Kidney (tissue), 13 donors: ENCODE measurements at regions not wholly inside any gene's neighbourhood (a gene's known extent, or its start where the extent isn't known, plus 50 kb on each side); places are given as distances from the start of the nearest gene placed in this dataset.

Experiments used
- DNase-seq, 5 donors: peaks; one replicate each; pipeline ENCODE4 v3.0.0-alpha.2; 2013 to 2020
- FAIRE-seq: peaks from 2 replicates; lab custom pipeline; 2012; peaks lifted over from hg19 to GRCh38; lab: Jason Lieb, UNC
- H3K27ac ChIP-seq, 2 donors: one replicate each; pipeline ENCODE4 v1.7.0; 2013; ENCODE audit warnings: low read depth in 2 of 2, low read length in 2 of 2, inconsistent platforms in 1 of 2
- H3K27me3 ChIP-seq: one replicate; pipeline ENCODE4 v1.7.1; 2013; ENCODE audit warnings: low read length, inconsistent platforms; ENCODE audit not compliant: control insufficient read depth, insufficient read depth
- H3K36me3 ChIP-seq, 3 donors: one replicate each; pipeline versions ENCODE4 v1.7.0 to v1.7.1; 2013; ENCODE audit warnings: low read length in 3 of 3, control low read depth in 1 of 3, inconsistent platforms in 1 of 3; ENCODE audit not compliant: insufficient read depth in 3 of 3, control insufficient read depth in 2 of 3
- H3K4me1 ChIP-seq, 3 donors: one replicate each; pipeline versions ENCODE4 v1.7.0 to v1.7.1; 2013; ENCODE audit warnings: low read length in 3 of 3, inconsistent platforms in 1 of 3, low read depth in 1 of 3; ENCODE audit not compliant: control insufficient read depth in 2 of 3, insufficient read depth in 2 of 3
- H3K4me3 ChIP-seq, 3 donors: one replicate each; pipeline versions ENCODE4 v1.7.0 to v1.8.1; 2013; ENCODE audit warnings: low read length in 3 of 3, control low read depth in 1 of 3, inconsistent platforms in 1 of 3
- H3K9ac ChIP-seq, 3 donors: one replicate each; pipeline versions ENCODE4 v1.7.0 to v1.7.1; 2013; ENCODE audit warnings: low read length in 3 of 3, control low read depth in 1 of 3, inconsistent platforms in 1 of 3
- H3K9me3 ChIP-seq, 3 donors: one replicate each; pipeline versions ENCODE4 v1.7.0 to v1.7.1; 2013; ENCODE audit warnings: low read length in 3 of 3, control low read depth in 1 of 3, inconsistent platforms in 1 of 3; ENCODE audit not compliant: control insufficient read depth in 2 of 3, insufficient read depth in 1 of 3
- CTCF ChIP-seq: IDR thresholded peaks from 3 replicates; pipeline ENCODE4 v1.5.1; 2012; ENCODE audit warnings: mild to moderate bottlenecking, moderate library complexity, borderline replicate concordance; ENCODE audit not compliant: insufficient read depth; ENCODE audit errors: extremely low read depth
- intact Hi-C: fragments of 100-400 bp; cut with DNase I; formaldehyde crosslinking; loops from one replicate; pipeline ENCODE4 v1.11.1; 2022
- donor health status: control.
- donor health status: control.
- donor health status: control.
- donor health status: control.
- donor health status: control.
- donor health status: DM: yes; HTN: yes; CAD: no.
- donor health status: Normal renal cell carcinoma (clear cell type).

GRCh38 chrX:104430742-104431119 is 135.3 kb upstream of the IL1RAPL2 start:
- Histone ChIP-seq H3K27me3 (peaks cover 2% of the 10 kb centered on the region), H3K9me3 (no peaks in the 10 kb centered on the region), H3K4me1 (no peaks in the 10 kb centered on the region), H3K27ac (no peak overlapping the region), H3K4me3 (no peak overlapping the region), H3K9ac (no peak overlapping the region), H3K36me3 (no peaks in the 10 kb centered on the region)
- TF ChIP-seq CTCF = no peak
- FAIRE-seq (no peak), DNase-seq (peak in 1 of 5 donors; percentile 5)
- intact Hi-C loops = no loop called here

- no peak for TF ChIP-seq CTCF
- intact Hi-C loops = no loop called here
Observed at GRCh38 chrX:104430072-104430741, 135.8 kb upstream of the IL1RAPL2 start.

DNA sequence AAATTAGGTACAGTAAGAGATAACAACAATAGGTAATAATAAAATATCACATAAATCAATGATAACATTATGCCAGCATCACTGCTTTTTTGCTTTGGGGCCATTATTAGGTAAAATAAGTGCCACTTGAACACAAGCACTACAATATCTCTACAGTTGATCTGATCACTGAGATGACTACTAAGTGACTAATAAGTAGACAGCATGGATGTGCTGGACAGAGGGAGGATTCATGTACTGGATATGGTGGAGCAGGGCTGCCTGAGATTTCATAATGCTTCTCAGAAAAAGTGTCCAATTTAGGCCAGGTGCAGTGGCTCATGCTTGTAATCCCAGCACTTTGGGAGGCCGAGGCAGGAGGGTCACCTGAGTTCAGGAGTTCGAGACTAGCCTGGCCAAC is 137.8 kb upstream of the IL1RAPL2 start:
- TF ChIP-seq CTCF = no peak
- no peak for FAIRE-seq
- H3K9me3 ChIP-seq = no peaks in the 10 kb centered on the region
- H3K27me3 ChIP-seq = peaks cover 2% of the 10 kb centered on the region
- H3K4me1 ChIP-seq = no peaks in the 10 kb centered on the region
- no peak overlapping the region for H3K4me3 ChIP-seq
- no peaks in the 10 kb centered on the region for H3K36me3 ChIP-seq
- intact Hi-C loops = no loop called here
- no peak overlapping the region for H3K9ac ChIP-seq
- no peak overlapping the region for H3K27ac ChIP-seq
- no peak for DNase-seq

More at GRCh38 chrX:104430072-104430741, 135.8 kb upstream of the IL1RAPL2 start:
- Histone ChIP-seq H3K9me3 (no peaks in the 10 kb centered on the region), H3K27ac (no peak overlapping the region), H3K4me1 (no peaks in the 10 kb centered on the region), H3K4me3 (no peak overlapping the region), H3K9ac (no peak overlapping the region), H3K27me3 (peaks cover 2% of the 10 kb centered on the region), H3K36me3 (no peaks in the 10 kb centered on the region)
- DNase-seq (no peak), FAIRE-seq (no peak)

- Histone ChIP-seq H3K4me3 (no peak overlapping the region), H3K9ac (no peak overlapping the region), H3K9me3 (no peaks in the 10 kb centered on the region), H3K27me3 (peaks cover 2% of the 10 kb centered on the region), H3K27ac (no peak overlapping the region), H3K36me3 (no peaks in the 10 kb centered on the region), H3K4me1 (no peaks in the 10 kb centered on the region)
- no peak for TF ChIP-seq CTCF
- DNase-seq (no peak), FAIRE-seq (no peak)
- intact Hi-C loops = no loop called here
Observed at GRCh38 chrX:104427693-104428092, 138.3 kb upstream of the IL1RAPL2 start.
